HepG2 (cell line): ENCODE measurements at regions not wholly inside any gene's neighbourhood (a gene's known extent, or its start where the extent isn't known, plus 50 kb on each side); places are given as distances from the start of the nearest gene placed in this dataset.

Experiments used
- FOXP1 ChIP-seq, 2 experiments: fragments of 450-650 bp in 1 of 2; IDR thresholded peaks; 2 replicates each; pipeline ENCODE4 v1.6.1; 2017 to 2018; ENCODE audit warnings: antibody characterized with exemption in 1 of 2
- HDAC2 ChIP-seq: sonication (generic); formaldehyde crosslinking; IDR thresholded peaks from 2 replicates; pipeline ENCODE4 v1.4.0; 2020; ENCODE audit warnings: missing genetic modification reagents
- KLF16 ChIP-seq, 2 experiments: sonication (generic) in 1 of 2; formaldehyde crosslinking in 1 of 2; IDR thresholded peaks; 2 replicates each; pipeline versions ENCODE4 v1.6.1 to v1.8.0; 2016 to 2023; ENCODE audit warnings: missing genetic modification reagents in 2 of 2, missing compliant biosample characterization in 1 of 2
- KMT2A ChIP-seq: sonication (generic); formaldehyde crosslinking; IDR thresholded peaks from 2 replicates; pipeline ENCODE4 v1.4.0; 2020; ENCODE audit warnings: missing genetic modification reagents
- NAIF1 ChIP-seq: sonication (generic); formaldehyde crosslinking; IDR thresholded peaks from 2 replicates; pipeline ENCODE4 v1.5.0; 2020; ENCODE audit warnings: mild to moderate bottlenecking, missing genetic modification reagents, borderline replicate concordance
- NFYB ChIP-seq: sonication (generic); formaldehyde crosslinking; IDR thresholded peaks from 2 replicates; pipeline ENCODE4 v1.4.0; 2020; ENCODE audit warnings: missing genetic modification reagents
- PHF20 ChIP-seq: sonication (generic); formaldehyde crosslinking; IDR thresholded peaks from 2 replicates; pipeline ENCODE4 v1.5.0; 2020; ENCODE audit warnings: mild to moderate bottlenecking, missing genetic modification reagents
- SNAI1 ChIP-seq: sonication (generic); formaldehyde crosslinking; IDR thresholded peaks from 2 replicates; pipeline ENCODE4 v1.5.0; 2020; ENCODE audit warnings: mild to moderate bottlenecking, missing genetic modification reagents, borderline replicate concordance
- SRY ChIP-seq: sonication (generic); formaldehyde crosslinking; IDR thresholded peaks from 2 replicates; pipeline ENCODE4 v1.8.0; 2022; ENCODE audit warnings: mild to moderate bottlenecking, missing genetic modification reagents
- ZBTB7B ChIP-seq: sonication (generic); formaldehyde crosslinking; IDR thresholded peaks from 2 replicates; pipeline ENCODE4 v1.4.0; 2020; ENCODE audit warnings: missing genetic modification reagents
- ZMYM4 ChIP-seq: sonication (generic); formaldehyde crosslinking; IDR thresholded peaks from 2 replicates; pipeline ENCODE4 v1.8.1; 2023; ENCODE audit warnings: mild to moderate bottlenecking, missing genetic modification reagents
- ZNF230 ChIP-seq: sonication (generic); formaldehyde crosslinking; IDR thresholded peaks from 2 replicates; pipeline ENCODE4 v1.4.0; 2020; ENCODE audit warnings: mild to moderate bottlenecking, missing genetic modification reagents
- ZNF383 ChIP-seq: sonication (generic); formaldehyde crosslinking; IDR thresholded peaks from 2 replicates; pipeline ENCODE4 v1.4.0; 2020; ENCODE audit warnings: missing genetic modification reagents, mild to moderate bottlenecking, borderline replicate concordance
- ZNF550 ChIP-seq: sonication (generic); formaldehyde crosslinking; IDR thresholded peaks from 2 replicates; pipeline ENCODE4 v1.4.0; 2020; ENCODE audit warnings: mild to moderate bottlenecking, missing genetic modification reagents, borderline replicate concordance
- ZNF7 ChIP-seq: IDR thresholded peaks from 2 replicates; pipeline ENCODE4 v1.6.1; 2016; ENCODE audit warnings: missing biosample characterization, missing genetic modification reagents
- ZNF761 ChIP-seq: sonication (generic); formaldehyde crosslinking; conservative IDR thresholded peaks from 2 replicates; pipeline ENCODE4 v1.4.0; 2020; ENCODE audit warnings: mild to moderate bottlenecking, missing genetic modification reagents
- ZZZ3 ChIP-seq: sonication (generic); formaldehyde crosslinking; IDR thresholded peaks from 2 replicates; pipeline ENCODE4 v1.4.0; 2020; ENCODE audit warnings: missing genetic modification reagents, mild to moderate bottlenecking, borderline replicate concordance
- TF ChIP-seq, protein P1 (sequence below): sonication (generic); formaldehyde crosslinking; IDR thresholded peaks from 2 replicates; pipeline ENCODE4 v1.4.0; 2020; ENCODE audit warnings: missing genetic modification reagents
- TF ChIP-seq, protein P2 (sequence below): sonication (generic); formaldehyde crosslinking; IDR thresholded peaks from 2 replicates; pipeline ENCODE4 v1.4.0; 2020; ENCODE audit warnings: mild to moderate bottlenecking, low read depth, missing genetic modification reagents
- TF ChIP-seq, protein P3 (sequence below): sonication (generic); formaldehyde crosslinking; IDR thresholded peaks from 2 replicates; pipeline ENCODE4 v1.9.0; 2021; ENCODE audit warnings: missing genetic modification reagents, borderline replicate concordance

DNA sequence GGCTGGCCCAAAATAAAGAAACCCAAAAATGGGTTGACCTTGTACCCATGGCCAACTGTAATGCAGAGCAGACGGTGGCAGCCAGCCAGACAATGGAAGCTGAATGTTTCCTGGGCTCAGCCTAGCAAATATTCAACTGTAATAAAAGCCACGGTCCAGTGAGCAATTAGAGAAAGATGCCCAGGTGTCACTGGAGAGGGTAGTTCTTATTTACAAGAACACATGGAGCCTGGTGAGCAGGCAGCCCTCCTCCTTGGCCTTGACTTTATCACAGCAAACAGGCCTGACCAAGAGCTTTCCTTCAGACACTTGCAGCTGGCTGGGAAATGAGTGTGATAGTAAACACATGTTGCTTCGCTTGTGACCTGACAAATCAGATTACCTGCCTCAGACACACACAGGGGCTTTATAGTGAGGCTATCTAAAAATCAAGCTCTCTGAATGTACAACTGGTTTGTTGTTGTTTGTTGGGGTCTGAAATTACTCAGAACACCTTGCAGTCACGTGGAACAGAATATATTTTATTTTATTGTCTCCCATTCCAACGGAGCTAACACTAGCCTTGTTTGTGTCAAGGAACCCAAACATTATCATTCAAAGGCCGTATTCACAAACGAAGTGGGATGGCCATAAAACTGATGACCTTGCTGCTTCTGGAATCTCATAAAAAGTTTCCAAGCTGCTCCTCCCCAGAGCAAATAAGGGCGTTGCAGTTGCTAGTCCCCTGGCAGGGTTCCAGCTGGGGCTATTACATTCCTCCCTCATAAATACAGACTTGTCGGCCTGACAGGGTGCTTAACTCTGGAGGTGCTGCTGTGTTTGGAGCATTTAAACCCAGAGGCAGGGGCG lies 161.1 kb downstream of the BBOX1 start (continued):
- TF ChIP-seq ZZZ3: no peak
- no peak for TF ChIP-seq FOXP1 (IDR thresholded peaks at IDR 0.05)
- TF ChIP-seq FOXP1 (CRISPR knock-in tag; IDR thresholded peaks at IDR 0.05): peak; percentile 45
- TF ChIP-seq PHF20 (CRISPR knock-in tag): no peak
- 0 out of 2 replicates have a peak, but pooled peaks have one; percentile 21 for TF ChIP-seq NAIF1
- TF ChIP-seq NFYB: no peak
- no peak for TF ChIP-seq ZNF550 (CRISPR knock-in tag)
- TF ChIP-seq ZMYM4: peak; percentile 75
- TF ChIP-seq, protein P1, sequence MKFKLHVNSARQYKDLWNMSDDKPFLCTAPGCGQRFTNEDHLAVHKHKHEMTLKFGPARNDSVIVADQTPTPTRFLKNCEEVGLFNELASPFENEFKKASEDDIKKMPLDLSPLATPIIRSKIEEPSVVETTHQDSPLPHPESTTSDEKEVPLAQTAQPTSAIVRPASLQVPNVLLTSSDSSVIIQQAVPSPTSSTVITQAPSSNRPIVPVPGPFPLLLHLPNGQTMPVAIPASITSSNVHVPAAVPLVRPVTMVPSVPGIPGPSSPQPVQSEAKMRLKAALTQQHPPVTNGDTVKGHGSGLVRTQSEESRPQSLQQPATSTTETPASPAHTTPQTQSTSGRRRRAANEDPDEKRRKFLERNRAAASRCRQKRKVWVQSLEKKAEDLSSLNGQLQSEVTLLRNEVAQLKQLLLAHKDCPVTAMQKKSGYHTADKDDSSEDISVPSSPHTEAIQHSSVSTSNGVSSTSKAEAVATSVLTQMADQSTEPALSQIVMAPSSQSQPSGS (CRISPR knock-in tag): peak; percentile 32; the same call in 1 of the 2 replicates
- peak; percentile 51; the same call in 1 of the 2 replicates for TF ChIP-seq HDAC2 (CRISPR knock-in tag)
- peak; percentile 72 for TF ChIP-seq ZNF7
- TF ChIP-seq ZBTB7B (CRISPR knock-in tag): 0 out of 2 replicates have a peak, but pooled peaks have one; percentile 25
- TF ChIP-seq, protein P2, sequence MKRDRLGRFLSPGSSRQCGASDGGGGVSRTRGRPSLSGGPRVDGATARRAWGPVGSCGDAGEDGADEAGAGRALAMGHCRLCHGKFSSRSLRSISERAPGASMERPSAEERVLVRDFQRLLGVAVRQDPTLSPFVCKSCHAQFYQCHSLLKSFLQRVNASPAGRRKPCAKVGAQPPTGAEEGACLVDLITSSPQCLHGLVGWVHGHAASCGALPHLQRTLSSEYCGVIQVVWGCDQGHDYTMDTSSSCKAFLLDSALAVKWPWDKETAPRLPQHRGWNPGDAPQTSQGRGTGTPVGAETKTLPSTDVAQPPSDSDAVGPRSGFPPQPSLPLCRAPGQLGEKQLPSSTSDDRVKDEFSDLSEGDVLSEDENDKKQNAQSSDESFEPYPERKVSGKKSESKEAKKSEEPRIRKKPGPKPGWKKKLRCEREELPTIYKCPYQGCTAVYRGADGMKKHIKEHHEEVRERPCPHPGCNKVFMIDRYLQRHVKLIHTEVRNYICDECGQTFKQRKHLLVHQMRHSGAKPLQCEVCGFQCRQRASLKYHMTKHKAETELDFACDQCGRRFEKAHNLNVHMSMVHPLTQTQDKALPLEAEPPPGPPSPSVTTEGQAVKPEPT (CRISPR knock-in tag): peak; percentile 73; the same call in 1 of the 2 replicates
- no peak for TF ChIP-seq SRY
- 0 out of 2 replicates have a peak, but pooled peaks have one; percentile 51 for TF ChIP-seq ZNF761 (CRISPR knock-in tag)
- TF ChIP-seq KLF16 (CRISPR knock-in tag; IDR thresholded peaks at IDR 0.05): peak in 1 of 2 experiments; percentile 22; a peak in 1 of 4 replicates
- TF ChIP-seq ZNF383 (CRISPR knock-in tag): 0 out of 2 replicates have a peak, but pooled peaks have one; percentile 49
- no peak for TF ChIP-seq SNAI1 (CRISPR knock-in tag)
- TF ChIP-seq ZNF230 (CRISPR knock-in tag): peak; percentile 81; the same call in 1 of the 2 replicates
- TF ChIP-seq, protein P3, sequence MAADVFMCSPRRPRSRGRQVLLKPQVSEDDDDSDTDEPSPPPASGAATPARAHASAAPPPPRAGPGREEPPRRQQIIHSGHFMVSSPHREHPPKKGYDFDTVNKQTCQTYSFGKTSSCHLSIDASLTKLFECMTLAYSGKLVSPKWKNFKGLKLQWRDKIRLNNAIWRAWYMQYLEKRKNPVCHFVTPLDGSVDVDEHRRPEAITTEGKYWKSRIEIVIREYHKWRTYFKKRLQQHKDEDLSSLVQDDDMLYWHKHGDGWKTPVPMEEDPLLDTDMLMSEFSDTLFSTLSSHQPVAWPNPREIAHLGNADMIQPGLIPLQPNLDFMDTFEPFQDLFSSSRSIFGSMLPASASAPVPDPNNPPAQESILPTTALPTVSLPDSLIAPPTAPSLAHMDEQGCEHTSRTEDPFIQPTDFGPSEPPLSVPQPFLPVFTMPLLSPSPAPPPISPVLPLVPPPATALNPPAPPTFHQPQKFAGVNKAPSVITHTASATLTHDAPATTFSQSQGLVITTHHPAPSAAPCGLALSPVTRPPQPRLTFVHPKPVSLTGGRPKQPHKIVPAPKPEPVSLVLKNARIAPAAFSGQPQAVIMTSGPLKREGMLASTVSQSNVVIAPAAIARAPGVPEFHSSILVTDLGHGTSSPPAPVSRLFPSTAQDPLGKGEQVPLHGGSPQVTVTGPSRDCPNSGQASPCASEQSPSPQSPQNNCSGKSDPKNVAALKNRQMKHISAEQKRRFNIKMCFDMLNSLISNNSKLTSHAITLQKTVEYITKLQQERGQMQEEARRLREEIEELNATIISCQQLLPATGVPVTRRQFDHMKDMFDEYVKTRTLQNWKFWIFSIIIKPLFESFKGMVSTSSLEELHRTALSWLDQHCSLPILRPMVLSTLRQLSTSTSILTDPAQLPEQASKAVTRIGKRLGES: no peak
- no peak for TF ChIP-seq KMT2A (CRISPR knock-in tag)
